ENCODE measurements at regions not wholly inside any gene's neighbourhood (a gene's known extent, or its start where the extent isn't known, plus 50 kb on each side); places are given as distances from the start of the nearest gene placed in this dataset.

DNA sequence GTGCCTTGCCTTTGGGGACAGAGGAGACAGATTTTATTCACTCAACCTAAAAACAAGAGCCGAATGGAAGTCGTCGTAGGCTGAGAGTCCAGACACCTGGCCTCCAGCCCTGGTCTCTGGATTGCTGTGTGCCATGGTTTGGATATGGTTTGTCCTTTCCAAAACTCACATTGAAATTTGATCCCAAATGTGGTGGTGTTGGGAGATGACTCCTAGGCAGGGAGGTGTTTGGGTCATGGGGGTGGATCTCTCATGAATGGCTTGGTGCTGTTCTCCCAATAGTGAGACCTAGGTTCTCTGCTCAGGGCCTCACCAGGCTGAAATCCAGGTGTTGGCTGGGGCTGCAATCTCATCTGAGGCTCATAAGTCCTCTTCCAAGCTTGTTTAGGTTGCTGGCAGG, 75.5 kb downstream of the FOXD2 start:
- DNase-seq (ENCODE audit: low spot score): no peak
- ChIA-PET CTCF (interaction anchor here (0.6 kb wide), 1 partner anchor 111 kb away, joined by 8 read pairs; no protein-coding TSS in a partner anchor), POLR2A (ENCODE audit: low non-redundant PET) (no interaction called here)
- TF ChIP-seq, protein P1, sequence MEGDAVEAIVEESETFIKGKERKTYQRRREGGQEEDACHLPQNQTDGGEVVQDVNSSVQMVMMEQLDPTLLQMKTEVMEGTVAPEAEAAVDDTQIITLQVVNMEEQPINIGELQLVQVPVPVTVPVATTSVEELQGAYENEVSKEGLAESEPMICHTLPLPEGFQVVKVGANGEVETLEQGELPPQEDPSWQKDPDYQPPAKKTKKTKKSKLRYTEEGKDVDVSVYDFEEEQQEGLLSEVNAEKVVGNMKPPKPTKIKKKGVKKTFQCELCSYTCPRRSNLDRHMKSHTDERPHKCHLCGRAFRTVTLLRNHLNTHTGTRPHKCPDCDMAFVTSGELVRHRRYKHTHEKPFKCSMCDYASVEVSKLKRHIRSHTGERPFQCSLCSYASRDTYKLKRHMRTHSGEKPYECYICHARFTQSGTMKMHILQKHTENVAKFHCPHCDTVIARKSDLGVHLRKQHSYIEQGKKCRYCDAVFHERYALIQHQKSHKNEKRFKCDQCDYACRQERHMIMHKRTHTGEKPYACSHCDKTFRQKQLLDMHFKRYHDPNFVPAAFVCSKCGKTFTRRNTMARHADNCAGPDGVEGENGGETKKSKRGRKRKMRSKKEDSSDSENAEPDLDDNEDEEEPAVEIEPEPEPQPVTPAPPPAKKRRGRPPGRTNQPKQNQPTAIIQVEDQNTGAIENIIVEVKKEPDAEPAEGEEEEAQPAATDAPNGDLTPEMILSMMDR (conservative IDR thresholded peaks at IDR 0.05; ENCODE audit: low read depth): no peak
- no peak overlapping the region for H3K27ac ChIP-seq

DNA sequence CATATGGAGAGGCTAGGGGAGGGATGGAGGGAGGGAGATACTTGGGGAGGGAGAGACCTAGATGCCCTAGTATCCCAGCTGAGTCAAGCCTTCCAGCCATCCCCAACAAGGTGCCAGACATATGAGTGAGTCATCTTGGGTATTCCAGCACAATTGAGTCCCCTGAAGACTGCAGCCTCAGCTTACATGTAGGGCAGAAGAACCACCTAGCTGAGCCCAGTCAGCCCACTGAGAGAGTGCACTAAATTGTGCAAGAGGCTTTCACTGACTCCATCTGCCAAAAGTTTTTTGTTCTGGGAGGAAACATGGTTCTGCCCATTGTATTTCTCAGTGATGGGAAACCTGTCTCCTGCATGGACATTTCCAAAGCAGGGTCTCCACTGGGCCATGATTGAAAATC, 76.4 kb downstream of the FOXD2 start:
- no peak overlapping the region for H3K27ac ChIP-seq

DNA sequence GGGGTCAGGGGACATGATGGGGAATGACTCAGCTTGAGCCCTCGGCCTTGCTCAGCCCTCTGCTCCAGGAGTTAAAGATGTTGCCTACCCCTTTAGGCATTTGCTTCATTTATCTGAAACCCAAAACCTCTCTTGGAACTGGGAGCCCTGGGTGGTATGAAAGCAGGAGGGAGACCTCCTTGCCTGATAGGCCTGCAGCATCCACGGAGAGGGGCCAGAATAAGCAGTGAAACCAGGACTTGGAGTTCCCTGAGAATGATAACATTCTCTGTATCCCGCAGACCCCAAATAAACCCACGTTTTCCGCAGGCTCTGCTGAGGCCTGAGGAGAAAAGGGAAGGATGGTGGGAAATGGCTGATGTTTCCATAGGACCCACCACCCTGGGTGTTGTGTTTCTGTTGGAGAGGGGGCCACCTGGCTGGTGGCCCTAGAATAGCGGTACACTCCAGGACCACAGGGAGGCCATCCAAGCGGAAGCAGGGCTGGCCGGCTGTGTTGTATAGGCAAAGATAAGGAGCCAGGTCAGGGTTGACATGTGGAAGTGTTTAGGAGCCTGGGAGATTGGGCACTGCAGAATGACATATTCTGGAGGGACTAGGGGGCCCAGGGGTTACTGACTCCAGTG, 77.4 kb downstream of the FOXD2 start:
- CTCF ChIA-PET: no interaction called here
- no peak overlapping the region for H3K27ac ChIP-seq
- DNase-seq (ENCODE audit: low spot score): no peak
- POLR2A ChIA-PET (ENCODE audit: low non-redundant PET): no interaction called here
- TF ChIP-seq, protein P1 (conservative IDR thresholded peaks at IDR 0.05; ENCODE audit: low read depth): no peak

More for the DNA sequence above, 76.4 kb downstream of the FOXD2 start:
- CTCF ChIA-PET: interaction anchor here (0.6 kb wide), 1 partner anchor 110 kb away, joined by 8 read pairs; no protein-coding TSS in a partner anchor
- DNase-seq (ENCODE audit: low spot score): no peak
- TF ChIP-seq, protein P1 (conservative IDR thresholded peaks at IDR 0.05; ENCODE audit: low read depth): no peak
- POLR2A ChIA-PET (ENCODE audit: low non-redundant PET): no interaction called here

DNA sequence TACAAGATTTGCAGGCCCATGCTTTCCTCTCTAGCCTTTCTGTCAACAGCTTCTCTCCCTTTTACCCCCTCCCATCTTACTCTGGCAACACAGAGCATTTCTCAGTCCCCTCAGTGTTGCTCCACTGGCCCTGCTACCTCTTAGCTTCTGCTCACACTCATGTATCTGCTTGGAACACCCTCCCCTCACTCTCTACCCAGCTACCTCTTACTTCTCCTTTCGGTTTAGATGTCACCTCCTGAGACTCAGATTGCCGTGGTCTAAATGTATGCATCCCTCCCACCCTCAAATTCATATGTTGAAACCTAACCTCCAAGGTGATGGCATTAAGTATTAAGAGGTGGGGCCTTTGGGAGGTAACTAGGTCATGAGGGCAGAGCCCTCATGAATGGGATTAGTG, 80.1 kb downstream of the FOXD2 start:
- POLR2A ChIA-PET (ENCODE audit: low non-redundant PET): no interaction called here
- no peak for DNase-seq (ENCODE audit: low spot score)
- H3K27ac ChIP-seq: no peak overlapping the region
- CTCF ChIA-PET: interaction anchor here (0.7 to 1.5 kb wide), 2 partner anchors 12 to 1012 kb away, joined by 3 read pairs; no protein-coding TSS in a partner anchor
- TF ChIP-seq, protein P1 (conservative IDR thresholded peaks at IDR 0.05; ENCODE audit: low read depth): no peak

DNA sequence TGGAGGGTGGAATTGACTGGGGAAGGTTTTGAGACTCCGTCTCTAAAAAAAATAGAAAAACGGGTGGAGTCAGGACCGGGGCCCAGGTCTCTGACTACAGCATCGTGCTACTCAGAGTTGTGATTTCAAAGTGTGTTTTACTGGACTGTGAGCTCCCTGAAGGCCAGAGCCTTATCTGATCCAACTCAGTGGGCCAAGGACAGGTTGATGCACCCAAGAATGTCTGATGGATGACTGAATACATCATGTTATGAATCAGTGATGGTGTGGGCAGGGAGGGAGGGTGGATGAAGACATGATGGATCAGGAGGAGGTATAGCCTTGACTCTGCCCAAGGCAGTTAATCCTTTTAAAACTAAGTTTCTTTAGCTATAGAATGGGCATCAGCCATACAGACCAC, 81.6 kb downstream of the FOXD2 start:
- TF ChIP-seq, protein P1 (conservative IDR thresholded peaks at IDR 0.05; ENCODE audit: low read depth): no peak
- CTCF ChIA-PET: interaction anchor here (0.6 kb wide), 1 partner anchor 24 kb away, joined by 3 read pairs; no protein-coding TSS in a partner anchor
- H3K27ac ChIP-seq: no peak overlapping the region
- POLR2A ChIA-PET (ENCODE audit: low non-redundant PET): interaction anchor here (0.7 kb wide), 1 partner anchor 17 kb away, joined by 3 read pairs; no protein-coding TSS in a partner anchor
- no peak for DNase-seq (ENCODE audit: low spot score)

DNA sequence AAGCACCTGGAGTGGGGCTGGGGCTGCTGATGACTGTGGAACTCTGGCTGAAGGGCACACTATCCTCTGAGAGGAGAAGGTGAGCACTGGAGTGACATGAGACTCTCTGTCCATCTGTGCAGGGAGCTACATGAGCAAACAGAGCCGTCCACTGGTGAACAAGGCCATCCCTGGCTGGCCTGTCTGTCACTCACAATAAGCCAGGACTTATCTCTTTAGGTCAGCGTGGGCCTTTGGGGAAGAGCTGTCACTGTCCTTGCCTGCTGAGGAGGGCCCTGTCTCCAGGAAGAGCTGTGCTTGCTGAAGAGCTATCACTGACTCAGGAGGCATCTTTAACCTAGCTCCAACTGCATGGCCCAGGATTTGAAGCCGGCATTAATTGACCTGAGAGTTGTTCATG, 82.1 kb downstream of the FOXD2 start:
- ChIA-PET CTCF (interaction anchor here (0.6 kb wide), 1 partner anchor 24 kb away, joined by 3 read pairs; no protein-coding TSS in a partner anchor), POLR2A (ENCODE audit: low non-redundant PET) (no interaction called here)
- no peak overlapping the region for H3K27ac ChIP-seq
- TF ChIP-seq, protein P1 (conservative IDR thresholded peaks at IDR 0.05; ENCODE audit: low read depth): no peak
- no peak for DNase-seq (ENCODE audit: low spot score)

Measured in RWPE1 (cell line).